MV-4-11 (cell line): ENCODE measurements at regions not wholly inside any gene's neighbourhood (a gene's known extent, or its start where the extent isn't known, plus 50 kb on each side); places are given as distances from the start of the nearest gene placed in this dataset.

Source experiments
- DNase-seq: peaks from one replicate; lab custom pipeline; 2025; lab: John Stamatoyannopoulos, UW

- DNase-seq = no peak
These were observed 622.2 kb downstream of the ANXA1 start for GRCh38 chr9:73773896-73774295.

- DNase-seq = no peak
These were observed 624.1 kb downstream of the ANXA1 start for GRCh38 chr9:73775757-73776156.

GRCh38 chr9:73780916-73781315 is 629.3 kb downstream of the ANXA1 start:
- peak; percentile 87 for DNase-seq

- DNase-seq = peak; percentile 36
These were observed 630.5 kb downstream of the ANXA1 start for GRCh38 chr9:73782166-73782565.

GRCh38 chr9:73799446-73799845 is 647.8 kb downstream of the ANXA1 start:
- no peak for DNase-seq

GRCh38 chr9:73805111-73805510 is 653.4 kb downstream of the ANXA1 start:
- DNase-seq = no peak

GRCh38 chr9:73805853-73806458 is 654.3 kb downstream of the ANXA1 start:
- no peak for DNase-seq

- DNase-seq = no peak
These were observed 655.2 kb downstream of the ANXA1 start for GRCh38 chr9:73806876-73807275.

- DNase-seq = no peak
These were observed 656.3 kb downstream of the ANXA1 start for GRCh38 chr9:73807952-73808351.

GRCh38 chr9:73810585-73811215 is 659.0 kb downstream of the ANXA1 start:
- DNase-seq = no peak

- DNase-seq = no peak
These were observed 661.9 kb downstream of the ANXA1 start for GRCh38 chr9:73813546-73813945.

GRCh38 chr9:73816905-73817304 is 665.2 kb downstream of the ANXA1 start:
- no peak for DNase-seq

- no peak for DNase-seq
These were observed 672.5 kb upstream of the RORB start for GRCh38 chr9:73824671-73825070.

GRCh38 chr9:73838871-73839270 is 658.3 kb upstream of the RORB start:
- DNase-seq = no peak

- no peak for DNase-seq
These were observed 657.7 kb upstream of the RORB start for GRCh38 chr9:73839471-73839870.

GRCh38 chr9:73841018-73841417 is 656.1 kb upstream of the RORB start:
- no peak for DNase-seq

- DNase-seq = no peak
These were observed 653.0 kb upstream of the RORB start for GRCh38 chr9:73844135-73844534.

GRCh38 chr9:73845539-73845938 is 651.6 kb upstream of the RORB start:
- DNase-seq = peak; percentile 32

GRCh38 chr9:73845954-73846690 is 651.0 kb upstream of the RORB start:
- no peak for DNase-seq

GRCh38 chr9:73847536-73847935 is 649.6 kb upstream of the RORB start:
- no peak for DNase-seq

- no peak for DNase-seq
These were observed 643.6 kb upstream of the RORB start for GRCh38 chr9:73853549-73853948.

- DNase-seq = no peak
These were observed 641.9 kb upstream of the RORB start for GRCh38 chr9:73855206-73855605.

GRCh38 chr9:73863924-73864323 is 633.2 kb upstream of the RORB start:
- no peak for DNase-seq
